Panc1 (cell line): ENCODE measurements at regions not wholly inside any gene's neighbourhood (a gene's known extent, or its start where the extent isn't known, plus 50 kb on each side); places are given as distances from the start of the nearest gene placed in this dataset.

Experiments
- ATAC-seq: fragments of 200-7000 bp; cut with Tn5 transposase; 2 replicates; pipeline ENCODE4 v1.9.1; 2020; ENCODE audit warnings: mild to moderate bottlenecking, moderate library complexity
- BruUV-seq: library from RNA; stranded (reverse); fragments of 400-500 nt; replicated peaks from 2 replicates; lab custom pipeline; 2021; lab: Mats Ljungman, UMichigan
- CTCF ChIA-PET: fragments of 300-600 bp; sonication (Branson Sonifier 250); formaldehyde crosslinking; loops from one replicate; lab custom pipeline; 2022; ENCODE audit warnings: antibody characterized with exemption; lab: Charles Lee
- POLR2A ChIA-PET: fragments of 300-600 bp; sonication (Branson Sonifier 250); formaldehyde crosslinking; loops from one replicate; lab custom pipeline; 2022; ENCODE audit warnings: antibody characterized with exemption; lab: Charles Lee
- DNase-seq: peaks from one replicate; pipeline ENCODE4 v3.0.0-alpha.2; 2010; ENCODE audit warnings: low read depth, low spot score
- H3K27ac ChIP-seq: 2 replicates; pipeline ENCODE4 v1.5.1; 2011; ENCODE audit warnings: mild to moderate bottlenecking, low read length, inconsistent platforms
- H3K27me3 ChIP-seq: fragments of 200-500 bp; sonication (Bioruptor generic); 2 replicates; pipeline ENCODE4 v1.6.0; 2014; ENCODE audit warnings: low read length, inconsistent platforms; ENCODE audit not compliant: control insufficient read depth, insufficient read depth
- H3K36me3 ChIP-seq: fragments of 200-500 bp; sonication (Bioruptor generic); 2 replicates; pipeline ENCODE4 v1.5.1; 2014; ENCODE audit warnings: inconsistent platforms, mild to moderate bottlenecking, low read length, moderate library complexity; ENCODE audit not compliant: control insufficient read depth, insufficient read depth
- H3K4me1 ChIP-seq: 2 replicates; pipeline ENCODE4 v1.5.1; 2011; ENCODE audit warnings: inconsistent platforms, mild to moderate bottlenecking, low read length, moderate library complexity; ENCODE audit not compliant: control insufficient read depth, insufficient read depth
- H3K4me3 ChIP-seq, 2 experiments: 2 replicates each; pipeline ENCODE4 v1.5.1; 2011 to 2012; ENCODE audit warnings: low read depth in 2 of 2, low read length in 2 of 2, mild to moderate bottlenecking in 2 of 2, inconsistent platforms in 1 of 2, moderate library complexity in 1 of 2
- H3K9me3 ChIP-seq: fragments of 200-500 bp; sonication (Bioruptor generic); 2 replicates; pipeline ENCODE4 v1.5.1; 2014; ENCODE audit warnings: low read depth, mild to moderate bottlenecking, inconsistent platforms, low read length, moderate library complexity; ENCODE audit not compliant: control insufficient read depth, insufficient read depth
- CTCF ChIP-seq: fragments of 450-650 bp; IDR thresholded peaks from 2 replicates; pipeline ENCODE4 v1.5.1; 2017; ENCODE audit warnings: mild to moderate bottlenecking
- POLR2AphosphoS5 ChIP-seq: IDR thresholded peaks from 2 replicates; pipeline ENCODE4 v1.6.1; 2012; ENCODE audit warnings: mild to moderate bottlenecking, low read depth, low read length, moderate library complexity
- REST ChIP-seq, 2 experiments: IDR thresholded peaks; 2 replicates each; pipeline ENCODE4 v1.6.1; 2011 to 2012; ENCODE audit warnings: low read depth in 2 of 2, control low read depth in 1 of 2, low read length in 1 of 2, mild to moderate bottlenecking in 1 of 2, moderate library complexity in 1 of 2; ENCODE audit not compliant: insufficient read depth in 1 of 2
- SIN3A ChIP-seq: IDR thresholded peaks from 2 replicates; pipeline ENCODE4 v1.6.1; 2012; ENCODE audit warnings: low read depth, mild to moderate bottlenecking, low read length, moderate library complexity, borderline replicate concordance; ENCODE audit not compliant: insufficient read depth
- TCF7L2 ChIP-seq: IDR thresholded peaks from 2 replicates; pipeline ENCODE4 v1.6.1; 2011; ENCODE audit warnings: mild to moderate bottlenecking, low read depth, low read length, inconsistent platforms
- in situ Hi-C: cut with HindIII; loops from 2 replicates; pipeline ENCODE4 v1.10.0; 2016; ENCODE audit warnings: low sequenced_read_pairs, low pct_unique_long_range_greater_than_20kb
- intact Hi-C: fragments of 100-400 bp; cut with micrococcal nuclease; formaldehyde crosslinking; loops from one replicate; pipeline ENCODE4 v1.10.0; 2022; ENCODE audit not compliant: unreplicated experiment

- Histone ChIP-seq H3K9me3 (no peaks in the 10 kb centered on the region), H3K4me1 (peaks cover 3% of the 10 kb centered on the region; the same call in 1 of the 2 replicates), H3K27ac (no peak overlapping the region; the same call in 1 of the 2 replicates), H3K27me3 (no peaks in the 10 kb centered on the region), H3K36me3 (no peaks in the 10 kb centered on the region), H3K4me3 (no peak overlapping the region)
- CTCF ChIA-PET: interaction anchor here (1.4 kb wide), 1 partner anchor 17 kb away, joined by 3 read pairs; no protein-coding TSS in a partner anchor
- in situ Hi-C loops (no loop called here), intact Hi-C loops (loop anchor here (5.0 kb wide), 1 partner anchor 122 kb away; no protein-coding TSS in a partner anchor)
- ATAC-seq: no peak
- POLR2A ChIA-PET: no interaction called here
- no TSS peak for BruUV-seq
- DNase-seq: no peak
- TF ChIP-seq REST (IDR thresholded peaks at IDR 0.05; ENCODE audit: insufficient read depth in 1 of 2, low read depth in 2 of 2, low read length in 1 of 2): no peak
- TF ChIP-seq POLR2AphosphoS5: no peak
- no peak for TF ChIP-seq TCF7L2
- no peak for TF ChIP-seq SIN3A
- TF ChIP-seq CTCF: no peak
Measured at GRCh38 chr10:29859521-29860130, 199.8 kb downstream of the JCAD start.

GRCh38 chr10:29858702-29859267 is 200.6 kb downstream of the JCAD start:
- Histone ChIP-seq H3K36me3 (no peaks in the 10 kb centered on the region), H3K9me3 (no peaks in the 10 kb centered on the region), H3K4me1 (peaks cover 3% of the 10 kb centered on the region; the same call in 1 of the 2 replicates), H3K27ac (peak overlapping the region; percentile 63), H3K4me3 (no peak overlapping the region), H3K27me3 (no peaks in the 10 kb centered on the region)
- ChIA-PET CTCF (interaction anchor here (1.4 kb wide), 1 partner anchor 18 kb away, joined by 3 read pairs; no protein-coding TSS in a partner anchor), POLR2A (no interaction called here)
- TF ChIP-seq CTCF: peak; percentile 61
- TF ChIP-seq POLR2AphosphoS5: no peak
- no peak for TF ChIP-seq TCF7L2
- in situ Hi-C loops (no loop called here), intact Hi-C loops (loop anchor here (5.0 kb wide), 1 partner anchor 121 kb away; no protein-coding TSS in a partner anchor)
- BruUV-seq: no TSS peak
- DNase-seq: no peak
- peak; percentile 67 for ATAC-seq
